Astrocyte of the cerebellum (primary cell): ENCODE measurements at regions not wholly inside any gene's neighbourhood (a gene's known extent, or its start where the extent isn't known, plus 50 kb on each side); places are given as distances from the start of the nearest gene placed in this dataset.

Experiments used
- DNase-seq: peaks from one replicate; pipeline ENCODE4 v3.0.0-alpha.2; 2011; ENCODE audit warnings: low read depth
- H3K4me3 ChIP-seq: 2 replicates; pipeline ENCODE4 v1.5.1; 2011; ENCODE audit warnings: mild to moderate bottlenecking, low read depth, low read length, moderate library complexity
- in situ Hi-C: cut with HindIII; loops from 2 replicates; pipeline ENCODE4 v1.10.0; 2017; ENCODE audit warnings: low sequenced_read_pairs
- TF ChIP-seq, protein P1 (sequence below): IDR thresholded peaks from 2 replicates; pipeline ENCODE4 v1.5.1; 2012; ENCODE audit warnings: low read length, low read depth, moderate library complexity, mild to moderate bottlenecking; ENCODE audit errors: missing control alignments

DNA sequence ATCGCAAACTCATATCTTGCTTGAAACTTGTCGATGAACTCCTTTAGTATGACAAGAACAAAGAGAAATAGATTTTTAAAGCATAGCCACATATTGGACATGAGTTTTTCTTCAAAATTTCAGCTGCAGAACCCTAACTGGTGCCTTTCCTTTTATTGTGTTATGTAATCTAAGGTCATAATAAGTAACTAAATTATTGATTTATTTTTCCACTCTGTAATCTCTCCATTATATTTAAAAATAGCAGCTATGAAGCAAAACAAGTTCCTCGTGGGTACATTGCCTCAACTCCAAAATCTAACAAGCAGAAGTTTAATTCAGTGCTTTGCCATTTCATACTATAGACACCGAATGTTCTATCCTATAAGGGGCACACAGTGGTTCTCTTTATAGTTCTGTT, 159.2 kb upstream of the PRSS1 start:
- no peak overlapping the region for H3K4me3 ChIP-seq
- TF ChIP-seq, protein P1, sequence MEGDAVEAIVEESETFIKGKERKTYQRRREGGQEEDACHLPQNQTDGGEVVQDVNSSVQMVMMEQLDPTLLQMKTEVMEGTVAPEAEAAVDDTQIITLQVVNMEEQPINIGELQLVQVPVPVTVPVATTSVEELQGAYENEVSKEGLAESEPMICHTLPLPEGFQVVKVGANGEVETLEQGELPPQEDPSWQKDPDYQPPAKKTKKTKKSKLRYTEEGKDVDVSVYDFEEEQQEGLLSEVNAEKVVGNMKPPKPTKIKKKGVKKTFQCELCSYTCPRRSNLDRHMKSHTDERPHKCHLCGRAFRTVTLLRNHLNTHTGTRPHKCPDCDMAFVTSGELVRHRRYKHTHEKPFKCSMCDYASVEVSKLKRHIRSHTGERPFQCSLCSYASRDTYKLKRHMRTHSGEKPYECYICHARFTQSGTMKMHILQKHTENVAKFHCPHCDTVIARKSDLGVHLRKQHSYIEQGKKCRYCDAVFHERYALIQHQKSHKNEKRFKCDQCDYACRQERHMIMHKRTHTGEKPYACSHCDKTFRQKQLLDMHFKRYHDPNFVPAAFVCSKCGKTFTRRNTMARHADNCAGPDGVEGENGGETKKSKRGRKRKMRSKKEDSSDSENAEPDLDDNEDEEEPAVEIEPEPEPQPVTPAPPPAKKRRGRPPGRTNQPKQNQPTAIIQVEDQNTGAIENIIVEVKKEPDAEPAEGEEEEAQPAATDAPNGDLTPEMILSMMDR: no peak
- in situ Hi-C loops: no loop called here
- DNase-seq: no peak

GRCh38 chr7:142587578-142588191, 161.6 kb upstream of the PRSS1 start:
- in situ Hi-C loops: no loop called here
- DNase-seq: peak; percentile 31
- TF ChIP-seq, protein P1: peak; percentile 83
- no peak overlapping the region for H3K4me3 ChIP-seq

GRCh38 chr7:142586611-142587010, 162.7 kb upstream of the PRSS1 start:
- TF ChIP-seq, protein P1: no peak
- no peak overlapping the region for H3K4me3 ChIP-seq
- in situ Hi-C loops: no loop called here
- DNase-seq: no peak

- no peak overlapping the region for H3K4me3 ChIP-seq
- TF ChIP-seq, protein P1: peak; percentile 44
- DNase-seq: no peak
- in situ Hi-C loops: no loop called here
Measured at GRCh38 chr7:142585425-142585824, 163.8 kb upstream of the PRSS1 start.

GRCh38 chr7:142584765-142585164, 164.5 kb upstream of the PRSS1 start:
- no peak for DNase-seq
- in situ Hi-C loops: no loop called here
- H3K4me3 ChIP-seq: no peak overlapping the region
- TF ChIP-seq, protein P1: no peak

GRCh38 chr7:142583446-142583845, 165.8 kb upstream of the PRSS1 start:
- DNase-seq: peak; percentile 66
- no peak overlapping the region for H3K4me3 ChIP-seq
- TF ChIP-seq, protein P1: no peak
- in situ Hi-C loops: no loop called here
